Heart right ventricle (tissue), 16 donors: ENCODE measurements at regions not wholly inside any gene's neighbourhood (a gene's known extent, or its start where the extent isn't known, plus 50 kb on each side); places are given as distances from the start of the nearest gene placed in this dataset.

Experiments
- ATAC-seq, 8 donors: fragments of 200-7000 bp; cut with Tn5 transposase; one replicate each; pipeline ENCODE4 v1.9.1; 2020; ENCODE audit warnings: mild to moderate bottlenecking in 8 of 8, moderate library complexity in 8 of 8, moderate number of reproducible peaks in 1 of 8
- DNase-seq, 2 donors: peaks; one replicate each; pipeline ENCODE4 v3.0.0-alpha.2; 2020
- H3K27ac ChIP-seq, 10 donors: fragments of 200-600 bp; sonication (generic) in 2 of 10; one replicate each; pipeline versions ENCODE4 v1.5.0 to v1.8.0; 2020 to 2022; ENCODE audit warnings: mild to moderate bottlenecking in 3 of 10
- H3K27me3 ChIP-seq, 7 donors: fragments of 200-600 bp; one replicate each; pipeline ENCODE4 v1.8.0; 2021 to 2022; ENCODE audit warnings: mild to moderate bottlenecking in 2 of 7
- H3K36me3 ChIP-seq, 9 donors: fragments of 200-600 bp; sonication (generic) in 1 of 9; one replicate each; pipeline versions ENCODE4 v1.5.0 to v1.8.0; 2020 to 2022; ENCODE audit warnings: mild to moderate bottlenecking in 2 of 9
- H3K4me1 ChIP-seq, 9 donors: fragments of 200-600 bp; sonication (generic) in 1 of 9; one replicate each; pipeline versions ENCODE4 v1.5.0 to v1.8.0; 2020 to 2022; ENCODE audit warnings: mild to moderate bottlenecking in 4 of 9
- H3K4me3 ChIP-seq, 10 donors: fragments of 200-600 bp; sonication (generic) in 2 of 10; one replicate each; pipeline versions ENCODE4 v1.5.0 to v1.8.0; 2020 to 2022; ENCODE audit warnings: mild to moderate bottlenecking in 7 of 10, moderate library complexity in 2 of 10
- H3K9me3 ChIP-seq, 11 donors: fragments of 200-600 bp in 10 of 11; sonication (generic) in 2 of 11; one replicate each; pipeline versions ENCODE4 v1.5.0 to v1.8.0; 2013 to 2022; ENCODE audit warnings: mild to moderate bottlenecking in 2 of 11, control low read depth in 1 of 11, moderate library complexity in 1 of 11
- CTCF ChIP-seq, 9 donors: fragments of 200-600 bp; sonication (generic) in 2 of 9; IDR thresholded peaks; one replicate each; pipeline versions ENCODE4 v1.5.0 to v1.8.0; 2021 to 2022; ENCODE audit warnings: antibody characterized with exemption in 9 of 9, mild to moderate bottlenecking in 5 of 9, moderate library complexity in 1 of 9
- WGBS, 2 donors: extraction: QIAGEN DNeasy Blood & Tissue Kit; methylation state at CpG; one replicate each; pipeline ENCODE4 v1.1.7; 2013; ENCODE audit warnings: inconsistent platforms in 1 of 2; 5-methylcytosine and 5-hydroxymethylcytosine counted together
- intact Hi-C, 10 donors: fragments of 100-400 bp; cut with DNase I; formaldehyde crosslinking; loops; one replicate each; pipeline versions ENCODE4 v1.11.1 to v1.14.2; 2022
- donor health status: Arrhythmogenic right ventricular cardiomyopathy.
- donor health status: ischemic (EF 13 %, LVEDD 7.1; RV severe dilation, severe dysfunction).
- donor health status: healthy with polysubstance abuse.
- donor health status: DM: no; HTN: yes; CAD: no.
- donor health status: DM: no; HTN: no; CAD: no.
- donor health status: ischemic (EF 25% LVEDD 6.9; RV normal size, moderate dysfunction).
- donor health status: ischemic (EF 25% LVEDD 5.7; RV mildly dilated, moderate dysfunction).
- donor health status: healthy.
- donor health status: DM: yes; HTN: yes; CAD: no.
- donor health status: Ischemic cardiomyopathy.
- donor health status: ischemic (EF 35%, LVEDD 5.7; RV mildly dilated, moderate dysfunction).
- donor health status: nonischemic (EF 11% LVEDD 7.7; RV severe dilation, severe dysfunction).
- donor health status: DM: yes; HTN: yes; CAD: no.
- donor health status: PGD.
- donor health status: ischemic (EF 29% LVEDD 5.4; RV normal size, mild dysfunction).
- donor health status: nonischemic (EF 23%, LVEDD 6.1; RV moderate dilation, normal function).

- intact Hi-C loops, result no loop called here
Measured at GRCh38 chrX:95318882-95319281, 1365.8 kb upstream of the DIAPH2 start.

GRCh38 chrX:95325185-95325584 is 1359.5 kb upstream of the DIAPH2 start:
- H3K27me3 ChIP-seq, result no peaks in the 10 kb centered on the region
- no peak overlapping the region for H3K4me3 ChIP-seq
- no peak for ATAC-seq
- TF ChIP-seq CTCF (IDR thresholded peaks at IDR 0.05), result no peak
- H3K27ac ChIP-seq, result no peak overlapping the region
- H3K36me3 ChIP-seq, result no peaks in the 10 kb centered on the region
- WGBS, 2 donors, result 46 to 61% methylated on average over 2 of the region's 2 CpGs
- DNase-seq, result no peak
- intact Hi-C loops, result no loop called here
- no peaks in the 10 kb centered on the region for H3K9me3 ChIP-seq
- no peaks in the 10 kb centered on the region for H3K4me1 ChIP-seq

More at GRCh38 chrX:95318882-95319281, 1365.8 kb upstream of the DIAPH2 start:
- 26 to 36% methylated on average over 4 of the region's 4 CpGs for WGBS, 2 donors
- no peak for DNase-seq
- H3K4me3 ChIP-seq, result no peak overlapping the region
- H3K36me3 ChIP-seq, result no peaks in the 10 kb centered on the region
- H3K9me3 ChIP-seq, result no peaks in the 10 kb centered on the region
- no peak for ATAC-seq
- TF ChIP-seq CTCF (IDR thresholded peaks at IDR 0.05), result peak in 2 of 9 donors; percentile 23 to 31
- peaks cover 0 to 6% (median 0%) of the 10 kb centered on the region in 7 donors for H3K27me3 ChIP-seq
- H3K4me1 ChIP-seq, result no peaks in the 10 kb centered on the region
- H3K27ac ChIP-seq, result no peak overlapping the region

- H3K4me3 ChIP-seq, result no peak overlapping the region
- ATAC-seq, result no peak
- intact Hi-C loops, result no loop called here
- H3K36me3 ChIP-seq, result no peaks in the 10 kb centered on the region
- no peaks in the 10 kb centered on the region for H3K4me1 ChIP-seq
- DNase-seq, result no peak
- no peaks in the 10 kb centered on the region for H3K27me3 ChIP-seq
- no peaks in the 10 kb centered on the region for H3K9me3 ChIP-seq
- no peak for TF ChIP-seq CTCF (IDR thresholded peaks at IDR 0.05)
- WGBS, 2 donors, result 75 to 77% methylated on average over 2 of the region's 2 CpGs
- no peak overlapping the region for H3K27ac ChIP-seq
Measured at GRCh38 chrX:95330292-95330691, 1354.3 kb upstream of the DIAPH2 start.

GRCh38 chrX:95332530-95332929 is 1352.1 kb upstream of the DIAPH2 start:
- intact Hi-C loops, result no loop called here
- H3K27ac ChIP-seq, result no peak overlapping the region
- no peak overlapping the region for H3K4me3 ChIP-seq
- H3K4me1 ChIP-seq, result no peaks in the 10 kb centered on the region
- DNase-seq (no peak), ATAC-seq (no peak)
- no peaks in the 10 kb centered on the region for H3K9me3 ChIP-seq
- WGBS, 2 donors, result 17 to 20% methylated on average over 8 of the region's 8 CpGs
- TF ChIP-seq CTCF (IDR thresholded peaks at IDR 0.05), result no peak
- no peaks in the 10 kb centered on the region for H3K27me3 ChIP-seq
- no peaks in the 10 kb centered on the region for H3K36me3 ChIP-seq

- Histone ChIP-seq H3K36me3 (no peaks in the 10 kb centered on the region), H3K27ac (no peak overlapping the region), H3K9me3 (no peaks in the 10 kb centered on the region), H3K4me3 (no peak overlapping the region), H3K27me3 (no peaks in the 10 kb centered on the region), H3K4me1 (no peaks in the 10 kb centered on the region)
- peak in 2 of 9 donors; percentile 15 to 27 for TF ChIP-seq CTCF (IDR thresholded peaks at IDR 0.05)
- no peak for ATAC-seq
- DNase-seq, result no peak
- WGBS, 2 donors, result 42 to 59% methylated on average over 3 of the region's 3 CpGs
- intact Hi-C loops, result no loop called here
Measured at GRCh38 chrX:95346856-95347255, 1337.8 kb upstream of the DIAPH2 start.
